Suprapubic skin (tissue), 4 donors: ENCODE measurements at regions not wholly inside any gene's neighbourhood (a gene's known extent, or its start where the extent isn't known, plus 50 kb on each side); places are given as distances from the start of the nearest gene placed in this dataset.

ENCODE experiments used
- CTCF ChIP-seq, 2 donors: fragments of 200-600 bp in 1 of 2; fragments of 450-650 bp in 1 of 2; sonication (generic) in 1 of 2; IDR thresholded peaks; one replicate each; pipeline ENCODE4 v1.5.1; 2016 to 2019; ENCODE audit warnings: antibody characterized with exemption in 2 of 2, mild to moderate bottlenecking in 1 of 2, moderate library complexity in 1 of 2
- EP300 ChIP-seq: sonication (generic); formaldehyde crosslinking; IDR thresholded peaks from one replicate; pipeline ENCODE4 v1.6.1; 2017; ENCODE audit warnings: antibody characterized with exemption
- POLR2AphosphoS5 ChIP-seq, 3 donors: sonication (generic); formaldehyde crosslinking; IDR thresholded peaks; one replicate each; pipeline ENCODE4 v1.6.1; 2017; ENCODE audit warnings: antibody characterized with exemption in 3 of 3

DNA sequence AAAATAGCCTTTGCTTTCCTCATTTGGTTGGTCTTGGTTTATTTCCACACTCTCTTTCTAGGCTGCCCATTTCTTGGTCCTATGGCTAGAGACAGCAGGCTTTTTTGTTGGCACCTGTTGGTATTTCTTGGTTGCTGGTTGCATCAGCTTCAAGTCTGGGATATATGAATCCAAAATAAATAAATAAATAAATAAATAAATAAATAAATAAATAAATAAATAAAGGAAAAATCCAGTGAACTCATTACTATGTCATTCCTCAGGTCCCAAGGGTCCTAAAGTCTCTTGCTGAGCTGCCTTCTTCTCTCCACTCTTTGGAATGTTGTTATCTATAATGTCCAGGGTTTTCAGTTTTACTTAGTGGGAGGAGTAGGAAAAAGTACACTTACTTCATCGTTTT, 165.9 kb upstream of the MEX3C start:
- TF ChIP-seq CTCF (IDR thresholded peaks at IDR 0.05) (no peak), EP300 (no peak), POLR2AphosphoS5 (IDR thresholded peaks at IDR 0.05) (no peak)
